Natural killer cell (primary cell): ENCODE measurements at regions not wholly inside any gene's neighbourhood (a gene's known extent, or its start where the extent isn't known, plus 50 kb on each side); places are given as distances from the start of the nearest gene placed in this dataset.

ENCODE experiments used
- ATAC-seq, 3 donors: fragments of 150-1000 bp in 2 of 3; fragments of 200-7000 bp in 1 of 3; cut with Tn5 transposase; 1 replicate in 1 of 3; 2 replicates in 2 of 3; pipeline ENCODE4 v1.10.0; 2021; ENCODE audit warnings: mild to moderate bottlenecking in 2 of 3, moderate library complexity in 2 of 3
- DNase-seq, 2 donors: peaks; one replicate each; pipeline versions ENCODE4 v3.0.0 to v3.0.0-alpha.2; 2013 to 2021; ENCODE audit warnings: mixed read lengths in 1 of 2
- H3K27ac ChIP-seq: one replicate; pipeline ENCODE4 v1.5.1; 2013; ENCODE audit warnings: mild to moderate bottlenecking, low read length
- H3K27me3 ChIP-seq: one replicate; pipeline ENCODE4 v1.6.1; 2013; ENCODE audit warnings: low read length; ENCODE audit not compliant: control insufficient read depth, insufficient read depth
- H3K36me3 ChIP-seq: one replicate; pipeline ENCODE4 v1.6.1; 2013; ENCODE audit warnings: low read length; ENCODE audit not compliant: control insufficient read depth, insufficient read depth
- H3K4me1 ChIP-seq: one replicate; pipeline ENCODE4 v1.6.1; 2013; ENCODE audit warnings: low read length; ENCODE audit not compliant: control insufficient read depth, insufficient read depth
- H3K4me3 ChIP-seq: one replicate; pipeline ENCODE4 v1.5.1; 2013; ENCODE audit warnings: low read length
- H3K9me3 ChIP-seq: one replicate; pipeline ENCODE4 v1.6.1; 2013; ENCODE audit warnings: low read length; ENCODE audit not compliant: control insufficient read depth, insufficient read depth
- H3K27ac Mint-ChIP-seq, 2 donors: one replicate each; pipeline ENCODE4 v1.8.0; 2022; ENCODE audit warnings: mild to moderate bottlenecking in 2 of 2, mixed read lengths in 2 of 2, moderate library complexity in 1 of 2
- H3K27me3 Mint-ChIP-seq, 2 donors: one replicate each; pipeline ENCODE4 v1.8.0; 2022; ENCODE audit warnings: low read depth in 2 of 2, mixed read lengths in 2 of 2
- H3K36me3 Mint-ChIP-seq: one replicate; pipeline ENCODE4 v1.8.0; 2022; ENCODE audit warnings: mixed read lengths
- H3K4me1 Mint-ChIP-seq, 2 donors: one replicate each; pipeline ENCODE4 v1.8.0; 2022; ENCODE audit warnings: mixed read lengths in 2 of 2
- H3K4me3 Mint-ChIP-seq: one replicate; pipeline ENCODE4 v1.8.0; 2022; ENCODE audit warnings: mild to moderate bottlenecking, moderate library complexity, mixed read lengths
- H3K9me3 Mint-ChIP-seq, 2 donors: one replicate each; pipeline ENCODE4 v1.8.0; 2022; ENCODE audit warnings: mixed read lengths in 2 of 2
- CTCF ChIP-seq: fragments of 200-600 bp; IDR thresholded peaks from one replicate; pipeline ENCODE4 v1.8.0; 2022; ENCODE audit warnings: antibody characterized with exemption
- WGBS: methylation state at CpG from one replicate; pipeline ENCODE4 v1.1.7; 2013; ENCODE audit warnings: missing lambda C conversion rate; ENCODE audit not compliant: insufficient coverage; 5-methylcytosine and 5-hydroxymethylcytosine counted together
- intact Hi-C: fragments of 100-400 bp; cut with micrococcal nuclease; formaldehyde crosslinking; loops from one replicate; pipeline ENCODE4 v1.14.2; 2022

GRCh38 chr9:99425923-99426842 lies 204.1 kb downstream of the SEC61B start:
- 58% methylated on average over 1 of the region's 1 CpG for WGBS

GRCh38 chr9:99427260-99427659 lies 205.2 kb downstream of the SEC61B start:
- Histone ChIP-seq H3K36me3 (no peaks in the 10 kb centered on the region), H3K9me3 (no peaks in the 10 kb centered on the region), H3K4me1 (no peaks in the 10 kb centered on the region), H3K4me3 (no peak overlapping the region), H3K27me3 (no peaks in the 10 kb centered on the region), H3K27ac (no peak overlapping the region)
- intact Hi-C loops: no loop called here
- H3K4me1 Mint-ChIP-seq: no peaks in the 10 kb centered on the region
- no peaks in the 10 kb centered on the region for H3K36me3 Mint-ChIP-seq
- ATAC-seq: no peak
- no peak overlapping the region for H3K4me3 Mint-ChIP-seq
- TF ChIP-seq CTCF: no peak
- no peaks in the 10 kb centered on the region for H3K9me3 Mint-ChIP-seq
- no peak for DNase-seq
- H3K27me3 Mint-ChIP-seq: peaks cover 6 to 7% of the 10 kb centered on the region in 2 donors
- H3K27ac Mint-ChIP-seq: no peak overlapping the region

More at GRCh38 chr9:99425923-99426842, 204.1 kb downstream of the SEC61B start:
- no peak overlapping the region for H3K27ac ChIP-seq
- no peaks in the 10 kb centered on the region for H3K9me3 ChIP-seq
- H3K4me1 ChIP-seq: no peaks in the 10 kb centered on the region
- Mint-ChIP-seq H3K36me3 (no peaks in the 10 kb centered on the region), H3K27me3 (peaks cover 6 to 7% of the 10 kb centered on the region in 2 donors), H3K4me3 (no peak overlapping the region), H3K9me3 (no peaks in the 10 kb centered on the region), H3K27ac (no peak overlapping the region), H3K4me1 (no peaks in the 10 kb centered on the region)
- H3K4me3 ChIP-seq: no peak overlapping the region
- intact Hi-C loops: no loop called here
- ATAC-seq: no peak
- no peaks in the 10 kb centered on the region for H3K36me3 ChIP-seq
- no peak for DNase-seq
- no peak for TF ChIP-seq CTCF
- no peaks in the 10 kb centered on the region for H3K27me3 ChIP-seq

GRCh38 chr9:99430301-99430700 lies 208.2 kb downstream of the SEC61B start:
- DNase-seq (no peak), ATAC-seq (no peak)
- no peak for TF ChIP-seq CTCF
- Histone ChIP-seq H3K4me3 (no peak overlapping the region), H3K27me3 (no peaks in the 10 kb centered on the region), H3K4me1 (peaks cover 11% of the 10 kb centered on the region), H3K27ac (no peak overlapping the region), H3K36me3 (no peaks in the 10 kb centered on the region), H3K9me3 (no peaks in the 10 kb centered on the region)
- Mint-ChIP-seq H3K9me3 (no peaks in the 10 kb centered on the region), H3K4me1 (peaks cover 15 to 19% of the 10 kb centered on the region in 2 donors), H3K27ac (no peak overlapping the region), H3K36me3 (no peaks in the 10 kb centered on the region), H3K27me3 (peaks cover 6 to 7% of the 10 kb centered on the region in 2 donors), H3K4me3 (no peak overlapping the region)
- intact Hi-C loops: no loop called here
- WGBS: 100% methylated on average over 2 of the region's 2 CpGs
